Mucosa of rectum (tissue), 2 donors: ENCODE measurements at regions not wholly inside any gene's neighbourhood (a gene's known extent, or its start where the extent isn't known, plus 50 kb on each side); places are given as distances from the start of the nearest gene placed in this dataset.

Experiments used
- H3K27ac ChIP-seq, 2 donors: one replicate each; pipeline ENCODE4 v1.7.0; 2013; ENCODE audit warnings: inconsistent platforms in 2 of 2, low read depth in 2 of 2, low read length in 2 of 2
- H3K27me3 ChIP-seq, 2 donors: one replicate each; pipeline ENCODE4 v1.7.0; 2013; ENCODE audit warnings: low read length in 2 of 2; ENCODE audit not compliant: control insufficient read depth in 2 of 2, insufficient read depth in 2 of 2
- H3K36me3 ChIP-seq, 2 donors: one replicate each; pipeline ENCODE4 v1.7.0; 2013; ENCODE audit warnings: low read length in 2 of 2; ENCODE audit not compliant: control insufficient read depth in 2 of 2, insufficient read depth in 2 of 2
- H3K4me1 ChIP-seq, 2 donors: one replicate each; pipeline ENCODE4 v1.7.0; 2013; ENCODE audit warnings: low read length in 2 of 2, mild to moderate bottlenecking in 1 of 2; ENCODE audit not compliant: control insufficient read depth in 2 of 2, insufficient read depth in 2 of 2
- H3K4me3 ChIP-seq, 2 donors: one replicate each; pipeline ENCODE4 v1.7.0; 2013; ENCODE audit warnings: low read length in 2 of 2
- H3K9ac ChIP-seq, 2 donors: one replicate each; pipeline ENCODE4 v1.7.0; 2013; ENCODE audit warnings: low read length in 2 of 2, low read depth in 1 of 2, mild to moderate bottlenecking in 1 of 2
- H3K9me3 ChIP-seq, 2 donors: one replicate each; pipeline ENCODE4 v1.7.0; 2013; ENCODE audit warnings: low read length in 2 of 2; ENCODE audit not compliant: control insufficient read depth in 2 of 2
- donor health status: healthy.
- donor health status: Normal muscosa, but diverticular disease.

DNA sequence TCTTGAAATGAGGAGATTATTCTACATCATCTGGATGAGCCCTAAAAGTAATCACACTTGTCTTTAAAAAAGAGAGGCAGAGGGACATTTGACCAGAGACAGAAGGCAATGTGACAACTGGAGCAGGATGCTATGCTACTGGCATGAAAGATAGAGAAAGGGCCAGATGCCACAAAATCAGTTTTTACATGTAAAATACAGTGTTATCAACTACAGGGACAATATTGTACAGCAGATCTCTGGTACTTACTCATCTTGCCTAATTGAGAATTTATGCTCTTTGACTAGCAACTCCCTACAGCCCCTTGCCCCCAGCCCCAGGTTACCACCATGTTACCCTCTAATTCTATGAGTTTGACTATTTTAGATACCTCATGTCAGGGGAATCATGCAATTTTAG is 633.4 kb downstream of the LTN1 start:
- no peaks in the 10 kb centered on the region for H3K27me3 ChIP-seq

DNA sequence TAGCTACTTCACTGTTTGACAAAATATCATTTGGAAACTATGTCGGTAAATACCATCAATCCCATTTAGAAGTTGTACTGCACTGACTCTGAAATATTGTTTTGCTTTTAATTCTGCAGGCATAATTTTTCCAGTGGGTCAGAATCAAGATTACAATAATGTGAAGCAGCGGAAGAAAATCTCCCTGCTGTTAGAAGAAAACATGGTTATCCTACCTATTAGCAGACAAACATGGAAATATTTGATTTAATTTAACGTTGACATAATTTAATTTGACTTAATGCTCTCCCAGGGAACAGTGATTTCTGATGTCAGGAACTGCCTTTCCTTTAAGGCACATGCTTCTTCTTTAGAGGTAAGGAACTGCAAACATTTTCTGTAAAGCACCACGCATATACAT is 634.0 kb downstream of the LTN1 start:
- no peak overlapping the region for H3K27ac ChIP-seq
- no peaks in the 10 kb centered on the region for H3K9me3 ChIP-seq
- no peaks in the 10 kb centered on the region for H3K27me3 ChIP-seq
- no peak overlapping the region for H3K4me3 ChIP-seq
- no peak overlapping the region for H3K9ac ChIP-seq
- no peaks in the 10 kb centered on the region for H3K36me3 ChIP-seq
- no peaks in the 10 kb centered on the region for H3K4me1 ChIP-seq

More for the DNA sequence above, 633.4 kb downstream of the LTN1 start:
- no peaks in the 10 kb centered on the region for H3K36me3 ChIP-seq
- no peak overlapping the region for H3K9ac ChIP-seq
- H3K27ac ChIP-seq: no peak overlapping the region
- no peak overlapping the region for H3K4me3 ChIP-seq
- no peaks in the 10 kb centered on the region for H3K4me1 ChIP-seq
- no peaks in the 10 kb centered on the region for H3K9me3 ChIP-seq

DNA sequence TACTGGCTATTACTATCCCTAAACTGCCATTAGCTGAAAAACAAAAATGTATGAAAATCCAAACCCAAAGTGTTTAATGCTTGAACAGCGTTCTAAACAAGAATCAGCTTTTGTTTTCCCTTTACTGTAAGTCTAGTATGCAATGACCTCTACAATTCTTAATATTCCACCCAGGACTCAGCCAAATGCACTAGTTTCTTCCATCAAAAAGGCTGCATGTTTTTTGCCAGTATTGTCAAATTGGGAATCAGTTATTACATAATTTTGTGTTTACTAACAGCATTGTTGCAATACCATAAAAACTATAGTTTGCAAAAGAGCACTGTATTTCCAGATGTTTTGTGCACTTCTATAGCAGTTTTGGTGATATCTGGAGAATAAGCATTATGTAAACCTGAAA is 634.5 kb downstream of the LTN1 start:
- no peak overlapping the region for H3K27ac ChIP-seq
- no peaks in the 10 kb centered on the region for H3K4me1 ChIP-seq
- no peaks in the 10 kb centered on the region for H3K36me3 ChIP-seq
- no peak overlapping the region for H3K9ac ChIP-seq
- H3K4me3 ChIP-seq: no peak overlapping the region
- no peaks in the 10 kb centered on the region for H3K9me3 ChIP-seq
- H3K27me3 ChIP-seq: no peaks in the 10 kb centered on the region

DNA sequence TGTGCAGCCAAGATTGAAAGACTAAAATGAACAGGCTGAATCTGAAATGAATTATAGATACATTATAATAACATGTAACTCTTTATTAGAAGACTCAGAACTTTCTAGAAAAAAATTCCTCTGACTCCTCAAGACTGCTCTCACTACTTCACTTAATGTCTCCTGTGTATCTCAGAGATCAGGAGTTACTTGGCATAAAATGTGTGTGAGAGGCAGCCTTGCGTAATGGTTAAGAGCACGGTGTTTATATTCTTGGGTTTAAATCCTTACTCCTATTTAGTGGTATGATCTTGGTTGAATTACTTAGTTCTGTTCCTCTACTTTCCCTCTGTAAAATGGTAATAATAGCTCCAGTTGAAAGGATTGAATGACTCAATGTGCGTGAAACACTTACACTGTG is 634.9 kb downstream of the LTN1 start:
- Histone ChIP-seq H3K27me3 (no peaks in the 10 kb centered on the region), H3K4me1 (no peaks in the 10 kb centered on the region), H3K9ac (no peak overlapping the region), H3K36me3 (no peaks in the 10 kb centered on the region), H3K9me3 (no peaks in the 10 kb centered on the region), H3K27ac (no peak overlapping the region), H3K4me3 (no peak overlapping the region)

DNA sequence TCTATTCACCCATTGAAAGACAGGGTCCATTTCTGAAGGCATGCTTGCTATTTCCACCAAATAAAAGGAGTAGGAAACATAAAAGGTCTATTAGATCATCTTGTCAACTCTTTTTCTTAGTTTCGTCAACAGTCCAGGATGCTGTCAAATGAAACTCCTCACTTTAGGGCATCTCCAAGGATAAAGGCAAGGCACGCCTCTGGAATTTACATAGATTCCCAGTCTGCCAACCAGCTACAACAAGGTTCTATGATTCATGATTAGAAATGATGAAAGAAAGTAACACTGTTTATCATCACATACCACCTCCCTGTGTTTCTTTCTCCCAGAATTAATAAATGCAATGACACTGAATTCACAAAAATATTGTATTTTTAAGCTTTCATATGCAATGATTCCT is 636.3 kb downstream of the LTN1 start:
- Histone ChIP-seq H3K4me3 (no peak overlapping the region), H3K27ac (no peak overlapping the region), H3K4me1 (no peaks in the 10 kb centered on the region), H3K9ac (no peak overlapping the region), H3K27me3 (no peaks in the 10 kb centered on the region), H3K36me3 (no peaks in the 10 kb centered on the region), H3K9me3 (no peaks in the 10 kb centered on the region)

DNA sequence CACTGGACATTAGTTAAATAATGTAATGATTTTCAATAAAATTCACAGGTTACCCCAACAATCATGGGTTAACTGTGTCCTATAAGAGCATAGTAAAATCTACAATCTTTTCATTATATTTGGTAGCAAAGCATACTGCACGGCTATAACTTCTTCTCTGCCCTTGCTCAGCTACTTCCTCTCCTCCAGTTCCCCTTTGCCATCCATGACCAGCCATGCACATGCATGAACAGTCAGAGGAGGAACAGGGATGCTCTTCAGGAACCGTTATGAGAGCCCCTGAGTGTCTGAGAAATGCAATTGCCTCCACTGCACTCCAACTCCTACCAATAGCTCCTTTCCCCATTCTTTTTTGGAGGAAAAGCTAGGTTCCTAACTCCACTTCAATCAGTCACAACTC is 646.7 kb downstream of the LTN1 start:
- Histone ChIP-seq H3K27me3 (no peaks in the 10 kb centered on the region), H3K9me3 (no peaks in the 10 kb centered on the region), H3K9ac (no peak overlapping the region), H3K4me1 (no peaks in the 10 kb centered on the region), H3K4me3 (no peak overlapping the region), H3K36me3 (no peaks in the 10 kb centered on the region), H3K27ac (no peak overlapping the region)

DNA sequence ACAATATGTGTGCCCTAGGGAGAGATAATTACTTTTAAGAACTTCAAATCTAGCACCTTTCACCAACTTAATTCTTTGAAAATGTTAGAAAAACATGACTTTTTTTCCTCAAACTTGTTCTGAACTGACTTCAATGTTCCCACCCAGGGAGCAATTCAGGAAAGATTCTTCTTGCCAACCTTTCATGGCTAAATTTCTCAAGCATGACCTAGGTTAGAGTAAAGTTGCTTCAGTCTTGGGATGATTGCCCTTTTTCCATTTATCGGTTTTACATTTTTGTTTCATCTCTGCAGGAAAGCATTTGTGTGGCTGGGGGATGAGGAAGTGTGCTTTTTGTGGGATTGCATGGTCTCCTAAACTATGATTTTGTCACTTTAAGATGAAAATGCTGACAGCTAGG is 647.7 kb downstream of the LTN1 start:
- H3K36me3 ChIP-seq: no peaks in the 10 kb centered on the region
- H3K27ac ChIP-seq: no peak overlapping the region
- no peak overlapping the region for H3K4me3 ChIP-seq
- no peaks in the 10 kb centered on the region for H3K4me1 ChIP-seq
- no peaks in the 10 kb centered on the region for H3K27me3 ChIP-seq
- no peak overlapping the region for H3K9ac ChIP-seq
- no peaks in the 10 kb centered on the region for H3K9me3 ChIP-seq

DNA sequence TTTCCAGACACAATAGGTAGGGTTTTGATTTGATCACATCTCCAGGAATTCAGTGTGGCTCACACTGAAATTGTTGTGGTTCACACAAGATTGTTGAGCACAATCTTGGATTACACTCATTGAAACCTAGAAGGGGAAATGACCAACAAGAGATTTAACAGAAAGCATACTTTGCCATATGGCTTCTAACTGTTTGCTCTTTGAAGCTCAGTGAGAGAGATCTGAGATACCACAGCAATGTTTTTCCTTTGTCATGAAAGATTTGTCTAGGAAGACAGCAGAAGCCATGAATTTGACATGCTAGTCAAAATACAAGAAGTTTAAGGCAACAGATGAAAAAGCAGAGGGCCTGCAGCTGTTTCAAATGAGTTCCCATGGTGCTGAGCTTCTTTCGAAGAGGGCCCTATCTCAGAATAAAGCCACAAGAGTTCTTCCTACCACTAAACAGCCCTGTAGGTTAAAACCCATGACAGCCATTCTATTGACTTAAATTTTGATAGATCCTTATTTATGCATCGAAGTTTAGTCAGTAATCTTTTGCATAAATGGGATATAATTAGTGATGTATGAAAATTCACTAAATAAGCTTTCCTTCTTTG is 650.4 kb downstream of the LTN1 start:
- Histone ChIP-seq H3K27me3 (no peaks in the 10 kb centered on the region), H3K4me1 (no peaks in the 10 kb centered on the region), H3K9ac (no peak overlapping the region), H3K27ac (no peak overlapping the region), H3K36me3 (no peaks in the 10 kb centered on the region), H3K4me3 (no peak overlapping the region), H3K9me3 (no peaks in the 10 kb centered on the region)

DNA sequence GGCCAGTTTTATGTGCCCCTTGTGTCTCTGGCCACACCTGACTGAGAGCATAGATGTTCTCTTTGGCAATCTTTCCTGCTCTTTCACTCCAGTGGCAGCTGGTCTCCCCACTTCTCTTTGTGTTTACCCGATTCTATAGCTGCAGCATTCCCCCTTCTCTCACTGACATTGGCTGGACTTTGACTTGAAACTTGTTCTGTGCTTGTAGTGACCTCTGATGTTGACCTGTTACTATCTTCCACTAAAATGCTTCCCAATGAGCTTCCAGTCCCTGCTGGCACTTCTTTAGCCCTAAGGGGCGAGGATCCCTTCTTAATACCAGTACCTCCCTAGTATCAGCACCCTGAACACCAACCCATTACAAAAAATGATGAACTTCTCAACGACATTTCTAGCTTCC is 653.3 kb downstream of the LTN1 start:
- no peaks in the 10 kb centered on the region for H3K27me3 ChIP-seq
- no peak overlapping the region for H3K9ac ChIP-seq
- H3K4me1 ChIP-seq: no peaks in the 10 kb centered on the region
- no peaks in the 10 kb centered on the region for H3K9me3 ChIP-seq
- H3K4me3 ChIP-seq: no peak overlapping the region
- H3K36me3 ChIP-seq: no peaks in the 10 kb centered on the region
- H3K27ac ChIP-seq: no peak overlapping the region

DNA sequence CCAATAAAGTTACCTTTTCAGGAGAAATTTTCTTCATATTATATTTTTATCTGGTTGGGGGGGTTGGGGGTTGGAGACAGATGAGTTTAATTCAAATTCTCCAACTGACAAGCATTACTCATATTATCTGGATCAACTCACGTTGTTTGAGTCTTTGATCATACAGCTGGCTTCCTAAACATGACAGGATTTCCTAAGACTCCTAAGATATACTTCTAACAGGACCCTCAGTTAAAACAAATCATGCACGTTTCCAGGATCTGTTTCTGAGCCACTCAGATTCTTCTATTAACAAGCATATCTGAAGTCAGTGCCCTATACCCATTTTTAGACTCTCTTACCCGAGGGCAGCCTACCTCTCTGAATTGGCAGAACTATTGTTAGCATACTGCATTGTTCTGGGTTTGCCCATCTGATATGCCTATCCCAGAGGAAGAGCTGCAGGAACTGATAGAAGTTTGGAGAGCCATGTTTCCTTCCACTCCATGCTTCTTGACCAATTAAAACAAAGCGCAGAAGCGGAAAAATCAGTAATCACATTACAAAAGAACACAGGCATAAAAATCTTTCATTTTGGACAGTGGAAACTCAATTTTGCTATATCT is 653.9 kb downstream of the LTN1 start:
- Histone ChIP-seq H3K9ac (no peak overlapping the region), H3K36me3 (no peaks in the 10 kb centered on the region)

More for the DNA sequence above, 653.9 kb downstream of the LTN1 start:
- Histone ChIP-seq H3K9me3 (no peaks in the 10 kb centered on the region), H3K27me3 (no peaks in the 10 kb centered on the region), H3K4me1 (no peaks in the 10 kb centered on the region), H3K4me3 (no peak overlapping the region), H3K27ac (no peak overlapping the region)
